ENCODE measurements at regions not wholly inside any gene's neighbourhood (a gene's known extent, or its start where the extent isn't known, plus 50 kb on each side); places are given as distances from the start of the nearest gene placed in this dataset.

- no peak overlapping the region for H3K4me3 ChIP-seq (ENCODE audit: control insufficient read depth, low read depth, low read length)
- peak; percentile 62 for DNase-seq (ENCODE audit: low read depth)
- no peak for TF ChIP-seq CTCF (conservative IDR thresholded peaks at IDR 0.05; ENCODE audit: control insufficient read depth, insufficient read depth, low read depth, low read length)
Observed at GRCh38 chr11:112785719-112786118, 175.5 kb upstream of the NCAM1 start.

- no peak overlapping the region for H3K4me3 ChIP-seq (ENCODE audit: control insufficient read depth, low read depth, low read length)
- no peak for TF ChIP-seq CTCF (conservative IDR thresholded peaks at IDR 0.05; ENCODE audit: control insufficient read depth, insufficient read depth, low read depth, low read length)
- no peak for DNase-seq (ENCODE audit: low read depth)
Observed at GRCh38 chr11:112786196-112786595, 175.0 kb upstream of the NCAM1 start.

GRCh38 chr11:112786886-112787530 lies 174.2 kb upstream of the NCAM1 start:
- TF ChIP-seq CTCF (conservative IDR thresholded peaks at IDR 0.05; ENCODE audit: control insufficient read depth, insufficient read depth, low read depth, low read length): no peak
- no peak overlapping the region for H3K4me3 ChIP-seq (ENCODE audit: control insufficient read depth, low read depth, low read length)
- DNase-seq (ENCODE audit: low read depth): no peak

GRCh38 chr11:112789481-112789880 lies 171.7 kb upstream of the NCAM1 start:
- no peak overlapping the region for H3K4me3 ChIP-seq (ENCODE audit: control insufficient read depth, low read depth, low read length)
- no peak for DNase-seq (ENCODE audit: low read depth)
- TF ChIP-seq CTCF (conservative IDR thresholded peaks at IDR 0.05; ENCODE audit: control insufficient read depth, insufficient read depth, low read depth, low read length): no peak

GRCh38 chr11:112790286-112790685 lies 170.9 kb upstream of the NCAM1 start:
- no peak for DNase-seq (ENCODE audit: low read depth)
- no peak for TF ChIP-seq CTCF (conservative IDR thresholded peaks at IDR 0.05; ENCODE audit: control insufficient read depth, insufficient read depth, low read depth, low read length)
- H3K4me3 ChIP-seq (ENCODE audit: control insufficient read depth, low read depth, low read length): no peak overlapping the region

GRCh38 chr11:112792070-112792469 lies 169.2 kb upstream of the NCAM1 start:
- no peak for DNase-seq (ENCODE audit: low read depth)
- no peak overlapping the region for H3K4me3 ChIP-seq (ENCODE audit: control insufficient read depth, low read depth, low read length)
- TF ChIP-seq CTCF (conservative IDR thresholded peaks at IDR 0.05; ENCODE audit: control insufficient read depth, insufficient read depth, low read depth, low read length): no peak

GRCh38 chr11:112793416-112793815 lies 167.8 kb upstream of the NCAM1 start:
- no peak overlapping the region for H3K4me3 ChIP-seq (ENCODE audit: control insufficient read depth, low read depth, low read length)
- no peak for TF ChIP-seq CTCF (conservative IDR thresholded peaks at IDR 0.05; ENCODE audit: control insufficient read depth, insufficient read depth, low read depth, low read length)
- DNase-seq (ENCODE audit: low read depth): no peak
